ENCODE measurements at regions not wholly inside any gene's neighbourhood (a gene's known extent, or its start where the extent isn't known, plus 50 kb on each side); places are given as distances from the start of the nearest gene placed in this dataset.

- H3K27ac ChIP-seq (ENCODE audit: low read depth, low read length), result no peak overlapping the region
- ChIA-PET CTCF (ENCODE audit: partially characterized antibody) (interaction anchor here (0.6 to 4.2 kb wide), 20 partner anchors 7 to 128 kb away, joined by 3 to 38 read pairs (median 4); no protein-coding TSS in a partner anchor), POLR2A (ENCODE audit: partially characterized antibody) (interaction anchor here (0.9 to 1.4 kb wide), 2 partner anchors 339 to 341 kb away, joined by 3 read pairs; partner anchors contain the start of gene EIF4G2)
- FAIRE-seq (no peak), DNase-seq (ENCODE audit: low read depth in 1 of 2, low spot score in 2 of 2) (no peak)
- peak overlapping the region; percentile 91 for H2BK12ac ChIP-seq (ENCODE audit: low read depth, low read length)
- no peak overlapping the region for H3K14ac ChIP-seq (ENCODE audit: insufficient read length)
- H4K5ac ChIP-seq (ENCODE audit: insufficient read length, low read depth, low read length), result no peak overlapping the region
- H2BK5ac ChIP-seq (ENCODE audit: low read depth, low read length), result no peak overlapping the region
- no peak overlapping the region for H3K18ac ChIP-seq (ENCODE audit: extremely low read depth, low read length)
- no peak overlapping the region for H3K4me3 ChIP-seq (ENCODE audit: extremely low read depth in 1 of 4, insufficient read depth in 2 of 4, low read depth in 3 of 4, low read length in 4 of 4)
- H3K56ac ChIP-seq (replicated peaks; ENCODE audit: insufficient read length, low read depth, low read length), result no peak overlapping the region
- no peak overlapping the region for H2BK15ac ChIP-seq (ENCODE audit: low read length)
- no peak overlapping the region for H2BK120ac ChIP-seq (replicated peaks; ENCODE audit: low read depth, low read length)
- TF ChIP-seq CBX8 (IDR thresholded peaks at IDR 0.05; ENCODE audit: borderline replicate concordance, low read depth, low read length), result no peak
- no peak for TF ChIP-seq KDM5A (IDR thresholded peaks at IDR 0.05; ENCODE audit: low read length)
- TF ChIP-seq EP300 (IDR thresholded peaks at IDR 0.05; ENCODE audit: borderline replicate concordance in 1 of 2, low read depth in 2 of 2, low read length in 2 of 2), result no peak
- TF ChIP-seq E2F6 (IDR thresholded peaks at IDR 0.05), result 0 out of 2 replicates have a peak, but pooled peaks have one; percentile 3
- no peak for TF ChIP-seq RAD21 (IDR thresholded peaks at IDR 0.05 in 1 of 2, conservative IDR thresholded peaks at IDR 0.05 in 1 of 2; ENCODE audit: low read depth in 2 of 2, low read length in 2 of 2)
- TF ChIP-seq HDAC6 (IDR thresholded peaks at IDR 0.05; ENCODE audit: low read depth, low read length), result no peak
- no peak overlapping the region for H3K4me2 ChIP-seq (ENCODE audit: insufficient read depth in 1 of 2, low read depth in 2 of 2, low read length in 2 of 2)
- 84% methylated on average over 4 of the region's 4 CpGs; no CpG with 5 or more reads in 1 of the 2 experiments for WGBS, 2 experiments (ENCODE audit: extremely low coverage in 1 of 2, insufficient coverage in 1 of 2, insufficient read length in 1 of 2, insufficient replicate concordance in 2 of 2, low coverage in 1 of 2, low lambda C conversion rate in 2 of 2, missing lambda C conversion rate in 1 of 2)
- no peaks in the 10 kb centered on the region for H3K9me3 ChIP-seq (ENCODE audit: insufficient read depth in 2 of 2, low read depth in 1 of 2, low read length in 1 of 2)
- H3K36me3 ChIP-seq (ENCODE audit: control insufficient read depth in 2 of 4, insufficient read depth in 4 of 4, low read length in 3 of 4), result no peaks in the 10 kb centered on the region
- H2BK20ac ChIP-seq (ENCODE audit: low read length), result no peak overlapping the region
- no peaks in the 10 kb centered on the region for H4K20me1 ChIP-seq (replicated peaks in 1 of 2; ENCODE audit: control insufficient read depth in 1 of 2, insufficient read depth in 2 of 2, low read length in 2 of 2)
- no peak overlapping the region for H4K8ac ChIP-seq (ENCODE audit: extremely low read depth, insufficient read depth, low read length)
- no peak overlapping the region for H4K91ac ChIP-seq (replicated peaks; ENCODE audit: insufficient read length, low read length)
- H2AFZ ChIP-seq (ENCODE audit: low read length), result no peak overlapping the region
- no peak overlapping the region for H3K4ac ChIP-seq (replicated peaks; ENCODE audit: insufficient read length, low read depth, low read length)
- H3K9ac ChIP-seq (replicated peaks in 1 of 4; ENCODE audit: extremely low read depth in 1 of 4, low read depth in 3 of 4, low read length in 3 of 4), result no peak overlapping the region
- no peak overlapping the region for H3K23ac ChIP-seq (ENCODE audit: insufficient read length)
- H3K4me1 ChIP-seq (replicated peaks in 1 of 4; ENCODE audit: control insufficient read depth in 3 of 4, insufficient read depth in 4 of 4, low read length in 3 of 4), result no peaks in the 10 kb centered on the region; a peak in 1 of 7 replicates
- H3K79me1 ChIP-seq (ENCODE audit: low read depth, low read length), result no peaks in the 10 kb centered on the region
- no peaks in the 10 kb centered on the region for H3K23me2 ChIP-seq (ENCODE audit: low read depth, low read length)
- H3K27me3 ChIP-seq (replicated peaks in 1 of 4; ENCODE audit: control insufficient read depth in 3 of 4, extremely low read depth in 1 of 4, insufficient read depth in 3 of 4, low read length in 3 of 4), result no peaks in the 10 kb centered on the region; a peak in 1 of 7 replicates
- no peaks in the 10 kb centered on the region for H3K79me2 ChIP-seq (ENCODE audit: control insufficient read depth in 1 of 2, insufficient read depth in 2 of 2, low read length in 2 of 2)
- no peak overlapping the region for H2AK5ac ChIP-seq (ENCODE audit: low read depth, low read length)
These were observed 204.5 kb downstream of the CSNK2A3 start for GRCh38 chr11:11148596-11148995.

Measured in H1 (cell line).